ENCODE measurements at regions not wholly inside any gene's neighbourhood (a gene's known extent, or its start where the extent isn't known, plus 50 kb on each side); places are given as distances from the start of the nearest gene placed in this dataset.
"Not testable (repeated sequence)": the region's sequence is repeated elsewhere in the genome, so short reads cannot be mapped to it uniquely, and the experiment has no call there.

DNA sequence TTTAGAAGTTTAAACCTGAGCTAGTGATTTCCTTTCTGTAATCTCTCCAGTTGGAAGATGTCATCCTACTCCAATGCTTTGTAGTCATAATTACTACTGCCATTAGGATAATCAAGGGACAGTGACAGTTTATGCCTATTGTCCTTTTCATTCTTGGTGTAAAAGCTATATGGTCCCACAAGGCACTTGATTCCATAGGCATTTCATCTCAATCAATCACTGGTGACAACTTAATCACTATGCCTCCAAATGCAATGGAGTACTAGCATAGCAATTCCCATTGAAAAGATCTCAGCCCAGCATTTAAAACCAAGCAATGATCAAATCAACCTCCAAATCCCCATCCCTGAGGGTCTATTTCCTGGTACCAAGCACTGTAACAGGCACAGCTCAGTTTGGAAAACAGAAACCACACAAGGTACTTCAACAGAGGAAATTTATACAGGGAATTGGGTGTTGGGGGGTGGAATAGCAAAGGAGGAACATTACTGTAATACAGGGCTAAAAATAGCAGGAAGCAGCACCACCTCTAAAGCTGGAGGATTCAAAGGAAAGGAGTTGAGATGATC, 51.0 kb downstream of the FHIP2A start:
- DNase-seq = no peak

DNA sequence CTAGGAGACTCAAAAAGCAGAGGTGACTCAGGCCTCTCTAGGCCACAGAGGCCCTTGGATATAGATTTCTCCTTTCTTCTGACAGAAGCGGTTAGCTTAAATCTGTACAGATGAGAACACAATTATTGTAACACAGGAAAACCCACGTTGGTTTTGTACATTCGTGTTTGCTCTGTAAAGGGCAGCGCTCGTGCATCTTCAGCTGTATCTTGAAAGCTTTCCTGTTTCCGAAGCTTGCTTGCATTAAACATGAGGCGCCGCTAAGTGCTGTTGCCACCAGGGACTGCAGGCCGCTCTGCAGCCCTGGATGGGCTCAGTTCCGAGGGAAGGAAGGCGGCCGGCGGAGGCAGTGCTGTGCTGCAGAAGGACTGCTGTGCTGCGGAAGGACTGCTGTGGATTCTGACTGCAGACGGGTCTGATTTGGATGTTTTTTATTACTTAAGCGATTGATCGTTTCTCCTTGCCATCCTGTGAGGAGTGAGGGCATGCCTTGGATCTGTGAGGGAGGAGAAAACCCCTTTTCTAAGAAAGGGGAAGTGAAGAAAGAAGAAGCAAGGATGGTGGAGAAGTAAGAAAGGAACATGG, 53.3 kb downstream of the FHIP2A start:
- DNase-seq = peak; percentile 43

DNA sequence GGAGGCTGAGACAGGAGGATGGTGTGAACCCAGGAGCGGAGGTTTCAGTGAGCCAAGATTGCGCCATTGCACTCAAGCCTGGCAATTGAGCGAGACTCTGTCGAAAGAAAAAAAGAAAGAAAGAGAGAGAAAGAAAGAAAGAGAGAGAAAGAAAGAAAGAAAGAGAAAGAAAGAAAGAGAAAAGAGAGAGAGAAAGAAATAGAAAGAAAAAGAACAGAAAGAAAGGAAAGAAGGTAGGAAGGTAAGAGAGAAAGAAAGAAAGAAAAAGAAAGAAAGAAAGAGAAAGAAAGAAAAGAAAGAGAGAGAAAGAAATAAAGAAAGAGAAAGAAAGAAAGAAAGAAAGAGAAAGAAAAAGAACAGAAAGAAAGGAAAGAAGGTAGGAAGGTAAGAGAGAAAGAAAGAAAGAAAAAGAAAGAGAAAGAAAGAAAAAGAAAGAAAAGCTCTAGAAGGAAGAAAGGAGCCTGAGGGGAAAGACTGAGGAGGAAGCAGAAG, 54.1 kb downstream of the FHIP2A start:
- DNase-seq = not testable (repeated sequence)

DNA sequence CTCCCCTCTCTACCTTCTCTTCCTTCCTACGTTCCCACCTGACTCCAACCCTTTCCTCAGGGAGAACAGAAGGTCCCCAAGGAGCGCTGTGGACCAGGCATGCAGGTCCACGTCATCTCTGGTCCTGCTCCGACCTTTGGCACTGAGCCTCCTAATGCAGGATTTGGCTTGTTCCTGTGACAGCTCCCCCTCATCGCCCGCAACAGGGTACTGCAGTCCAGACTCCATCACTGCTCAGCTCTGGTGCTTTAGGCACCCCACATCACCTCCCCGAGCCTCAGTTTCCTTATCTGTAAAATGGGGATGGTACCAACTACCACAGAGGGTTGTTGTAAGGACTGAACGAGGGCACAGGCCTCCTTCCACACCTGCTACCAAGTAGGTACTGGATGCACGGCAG, 54.6 kb downstream of the FHIP2A start:
- no peak for DNase-seq

DNA sequence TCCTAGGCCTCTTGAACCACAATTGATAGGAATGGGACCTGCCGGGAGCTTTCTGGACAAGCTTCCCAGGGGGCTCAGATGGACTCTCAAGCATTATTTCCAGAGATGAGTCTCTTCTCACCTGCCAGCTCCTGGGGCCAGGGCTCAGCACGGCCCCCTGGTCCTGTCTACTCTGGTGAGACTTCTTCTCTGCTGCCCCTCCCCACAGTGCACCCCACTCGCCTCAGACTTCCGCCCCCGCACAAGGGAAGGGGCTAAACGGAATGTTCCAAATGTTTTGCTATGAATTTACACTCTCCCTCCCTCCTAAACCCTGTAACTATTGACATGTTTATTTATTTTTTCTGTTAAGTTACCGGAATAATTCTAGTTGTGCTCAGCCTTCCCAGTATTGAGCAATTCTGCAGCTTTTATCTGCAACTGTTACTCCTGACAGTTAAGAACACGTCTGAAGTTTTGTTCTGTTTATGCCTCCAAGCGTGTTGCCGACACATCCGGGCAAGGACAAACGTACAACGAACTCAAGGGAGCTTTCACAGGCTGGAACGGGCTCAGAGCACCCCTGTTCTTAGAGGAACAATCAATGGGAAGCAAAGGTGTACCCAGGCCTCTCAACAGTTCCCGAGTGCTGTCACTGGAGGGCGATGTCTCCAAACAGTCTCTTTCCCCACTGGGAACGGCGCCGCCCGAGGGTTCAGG, 55.2 kb downstream of the FHIP2A start:
- DNase-seq = peak; percentile 29

DNA sequence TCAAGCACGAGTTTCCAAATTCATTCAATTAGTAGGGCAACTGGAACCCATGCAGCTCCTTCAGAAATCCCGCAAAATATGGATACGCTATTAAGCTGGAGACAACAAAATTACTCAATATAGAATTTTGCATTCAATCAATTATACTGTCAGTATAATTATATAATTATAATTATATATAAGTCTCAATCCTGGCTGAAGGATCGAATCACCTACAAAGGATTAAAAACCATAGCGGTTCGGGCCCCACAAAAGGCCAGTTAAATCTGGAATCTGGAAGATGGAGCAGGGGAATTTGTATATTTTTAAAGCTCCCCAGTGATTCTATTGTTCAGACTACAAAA, 55.7 kb downstream of the FHIP2A start:
- no peak for DNase-seq

DNA sequence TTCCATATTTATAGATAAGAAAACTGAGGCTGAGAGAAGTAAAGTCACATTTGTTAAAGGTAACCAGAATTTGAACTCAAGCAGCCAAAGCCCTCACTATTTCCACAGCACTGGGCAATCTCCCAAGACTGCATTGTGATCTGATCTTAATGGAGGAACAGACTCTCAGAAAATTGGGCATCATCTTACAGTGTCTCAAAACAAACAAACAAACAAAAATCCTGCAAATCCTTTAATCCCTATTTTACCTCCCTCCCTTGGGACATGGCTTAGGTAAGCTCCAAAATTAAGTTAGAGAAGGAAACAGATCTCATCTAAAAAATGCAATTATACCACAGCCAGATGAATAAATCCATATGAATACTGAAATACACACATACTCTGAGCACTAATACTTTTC, 57.5 kb downstream of the FHIP2A start:
- no peak for DNase-seq

DNA sequence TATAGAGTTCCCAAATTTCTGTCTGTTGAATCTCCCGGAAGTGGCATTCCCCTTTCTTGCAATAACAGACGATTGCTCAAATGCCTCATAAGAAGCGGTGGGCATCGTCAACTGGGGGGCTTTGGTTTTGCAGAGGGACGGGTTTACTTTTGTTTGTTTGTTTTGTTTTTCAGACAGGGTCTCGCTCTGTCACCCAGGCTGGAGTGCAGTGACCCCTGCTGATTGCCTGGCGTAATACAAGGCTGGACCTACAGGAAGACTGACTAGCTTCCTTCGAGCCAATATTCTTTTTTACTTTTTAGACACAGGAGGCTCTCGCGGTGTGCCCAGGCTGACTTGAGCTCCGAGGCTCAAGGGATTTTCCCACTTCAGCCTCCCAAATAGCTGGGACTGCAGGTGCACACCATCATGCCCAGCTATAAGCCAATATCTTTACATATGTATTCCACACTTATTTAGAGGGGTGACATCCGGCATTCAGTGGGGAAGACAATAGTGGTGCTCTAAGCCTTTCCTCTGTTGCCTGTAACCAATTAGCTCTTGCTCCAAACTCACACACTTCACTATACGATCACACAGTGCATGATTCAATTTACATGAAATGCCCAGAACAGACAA, 58.1 kb downstream of the FHIP2A start:
- no peak for DNase-seq

DNA sequence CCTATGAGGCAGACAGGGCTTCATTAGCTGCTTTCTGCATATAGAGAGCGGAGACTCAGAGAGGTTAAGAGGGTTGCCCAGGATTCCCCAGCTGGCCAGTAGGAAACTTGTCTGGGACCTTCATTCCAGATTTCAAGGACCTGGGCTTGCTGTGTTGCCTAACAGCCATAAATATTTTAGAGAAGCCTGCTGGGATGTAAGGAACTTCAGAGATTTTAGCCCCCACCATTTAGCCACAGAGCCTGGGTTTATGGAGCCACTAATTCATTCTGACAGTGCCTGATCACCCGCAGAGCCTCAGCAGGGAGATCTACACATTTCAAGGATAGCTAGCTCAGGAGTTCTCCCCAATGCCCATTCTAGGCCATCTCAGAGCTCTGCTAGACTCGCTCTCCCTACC, 56.6 kb upstream of the TRUB1 start:
- no peak for DNase-seq

DNA sequence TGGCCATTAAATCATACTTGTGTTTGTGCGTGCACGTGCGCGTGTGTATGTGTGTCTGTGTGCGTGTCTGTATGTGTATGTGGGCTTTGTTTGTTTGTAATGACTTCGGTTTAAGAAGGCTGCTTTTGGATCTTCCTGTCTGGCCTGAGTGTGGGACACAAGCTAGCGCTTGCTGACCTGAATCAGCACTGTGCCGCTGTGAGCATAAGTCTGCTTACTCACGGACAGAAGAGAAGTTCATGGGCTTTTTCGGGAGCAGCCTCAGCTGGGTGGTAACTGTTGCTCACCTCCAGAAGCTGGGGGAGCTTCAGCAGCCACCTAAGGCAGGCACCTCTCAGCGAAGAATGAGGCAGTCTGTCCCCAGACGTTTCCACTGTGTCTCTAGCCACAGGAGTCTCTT, 56.1 kb upstream of the TRUB1 start:
- no peak for DNase-seq

DNA sequence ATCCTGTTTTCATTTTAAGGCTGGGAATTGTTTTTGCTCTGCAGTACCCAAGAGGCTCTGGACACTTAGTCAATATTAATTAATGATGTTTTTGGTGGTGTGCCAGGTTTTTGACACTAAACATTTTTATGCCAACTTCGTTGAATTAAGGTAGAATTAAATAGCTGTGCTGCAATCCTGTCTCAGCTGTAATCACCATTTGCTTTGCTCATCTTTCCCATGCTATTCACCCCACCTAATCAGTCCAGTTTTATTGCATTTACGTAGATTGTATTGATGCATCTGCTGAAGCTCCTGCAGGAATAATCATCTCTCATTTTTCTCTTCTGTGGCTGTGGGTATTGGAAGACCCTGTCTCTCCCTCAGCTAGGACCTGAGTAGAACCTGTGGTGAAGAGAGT, 52.6 kb upstream of the TRUB1 start:
- DNase-seq = no peak

Data from GDM1 (cell line).